HuH-7 (cell line): ENCODE measurements at regions not wholly inside any gene's neighbourhood (a gene's known extent, or its start where the extent isn't known, plus 50 kb on each side); places are given as distances from the start of the nearest gene placed in this dataset.
"Not testable (repeated sequence)": the region's sequence is repeated elsewhere in the genome, so short reads cannot be mapped to it uniquely, and the experiment has no call there.

ENCODE experiments used
- DNase-seq: peaks from one replicate; pipeline ENCODE4 v3.0.0; 2011; ENCODE audit warnings: low spot score

DNA sequence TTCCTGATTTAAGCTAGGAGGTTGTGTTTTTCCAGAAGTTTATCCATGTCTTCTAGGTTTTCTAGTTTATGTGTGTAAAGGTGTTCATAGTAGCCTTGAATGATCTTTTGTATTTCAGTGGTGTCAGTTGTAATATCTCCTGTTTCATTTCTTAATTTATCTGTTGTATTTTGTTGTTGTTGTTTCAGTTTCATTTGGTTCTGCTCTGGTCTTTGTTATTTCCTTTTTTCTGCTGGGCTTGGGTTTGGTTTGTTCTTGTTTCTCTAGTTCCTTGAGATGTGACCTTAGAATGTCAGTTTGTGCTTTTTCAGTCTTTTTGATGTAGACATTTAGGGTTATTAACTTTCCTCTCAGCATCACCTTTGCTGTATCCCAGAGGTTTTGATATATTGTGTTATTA lies 62.8 kb downstream of the SCP2D1 start:
- DNase-seq = not testable (repeated sequence)

DNA sequence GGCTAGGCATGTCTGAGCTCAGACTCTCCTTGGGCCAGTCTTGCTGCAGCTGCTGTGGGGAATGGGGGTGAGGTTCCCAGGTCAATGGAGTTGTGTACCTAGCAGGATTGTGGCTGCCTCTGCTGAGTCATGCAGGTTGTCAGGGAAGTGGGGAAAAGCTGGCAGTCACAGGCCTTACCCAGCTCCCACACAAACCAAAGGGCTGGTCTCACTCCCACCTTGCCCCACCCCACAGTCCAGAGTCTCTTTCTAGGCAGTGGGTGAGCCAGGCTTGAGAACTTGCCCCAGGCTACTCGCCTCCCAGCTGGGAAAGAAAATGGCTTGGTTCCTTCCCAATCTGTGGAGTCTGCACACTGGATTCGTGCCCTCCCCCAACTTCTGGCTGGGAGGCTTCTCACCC lies 65.7 kb downstream of the SCP2D1 start:
- DNase-seq = no peak

DNA sequence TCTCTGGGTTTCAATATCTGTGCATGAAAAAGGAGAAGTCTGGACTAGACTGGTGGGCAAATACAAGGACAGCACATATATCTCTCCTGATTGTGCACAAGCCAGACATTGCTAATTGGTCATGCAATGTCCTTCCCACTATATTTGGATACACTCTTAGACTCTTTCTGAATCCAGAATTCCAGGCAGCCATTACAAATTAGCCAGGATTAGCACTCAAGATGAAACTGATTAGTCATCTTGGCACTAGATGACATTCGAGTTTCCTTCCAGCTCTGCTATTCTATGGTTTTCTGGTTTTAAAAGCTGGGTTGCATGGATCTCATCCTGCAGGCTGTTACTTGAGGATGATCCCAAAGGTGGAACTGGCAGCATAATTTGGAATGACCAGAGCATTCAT lies 73.2 kb downstream of the SCP2D1 start:
- DNase-seq = no peak

DNA sequence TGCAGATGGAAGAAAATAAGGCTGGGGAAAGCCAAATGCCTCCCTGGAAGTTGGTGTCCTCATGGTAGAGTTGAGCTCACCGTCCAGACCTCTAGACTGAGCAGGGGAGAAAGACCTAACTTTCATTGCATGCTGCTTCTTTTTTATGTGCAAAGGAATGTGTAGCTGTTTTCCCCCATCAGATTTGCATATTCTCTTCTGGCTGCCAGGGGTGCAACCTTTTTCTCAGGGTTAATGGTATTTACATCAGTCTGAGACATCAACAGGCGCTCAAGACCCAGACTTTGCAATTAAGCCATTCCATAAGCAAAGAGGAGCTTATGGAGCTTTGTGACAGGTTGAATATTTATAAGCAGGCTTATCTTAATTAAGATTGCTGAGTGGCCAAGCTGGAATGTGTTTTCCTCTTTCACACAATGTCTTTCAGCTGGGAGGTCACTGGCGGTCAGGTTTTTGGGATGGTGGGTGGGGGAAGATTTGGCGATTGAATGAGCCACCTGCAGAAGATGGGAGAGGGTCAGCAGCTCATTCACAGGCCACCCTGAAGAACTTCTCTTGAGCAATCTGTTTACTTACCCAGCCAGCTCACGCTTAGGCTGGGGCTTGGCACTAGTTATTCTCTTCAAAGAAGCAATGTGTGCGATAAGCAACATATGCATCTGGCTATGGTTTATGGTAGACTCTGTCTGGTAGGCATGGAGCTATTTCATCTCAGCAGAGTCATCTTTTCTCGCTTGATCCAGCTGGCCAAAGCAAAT lies 88.6 kb downstream of the SCP2D1 start:
- no peak for DNase-seq

DNA sequence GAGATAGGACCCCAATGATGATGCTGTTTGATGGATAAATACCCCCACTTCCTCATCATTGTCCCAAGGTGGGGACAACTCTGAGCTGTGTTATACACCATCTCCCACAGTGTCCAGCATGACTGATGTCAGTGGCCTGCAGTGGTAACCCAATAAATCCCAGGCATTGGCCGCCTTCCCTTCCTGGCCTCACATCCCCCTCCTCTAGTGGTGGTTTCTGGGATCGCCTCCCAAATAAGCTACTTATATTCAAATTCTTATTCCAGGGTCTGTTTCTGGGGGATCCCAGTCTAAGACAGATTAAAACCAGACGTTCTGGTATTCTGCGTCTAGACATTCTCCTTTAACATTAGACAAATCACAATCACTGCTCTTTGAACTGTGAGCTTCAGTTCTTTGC lies 90.6 kb downstream of the SCP2D1 start:
- DNase-seq = no peak

DNA sequence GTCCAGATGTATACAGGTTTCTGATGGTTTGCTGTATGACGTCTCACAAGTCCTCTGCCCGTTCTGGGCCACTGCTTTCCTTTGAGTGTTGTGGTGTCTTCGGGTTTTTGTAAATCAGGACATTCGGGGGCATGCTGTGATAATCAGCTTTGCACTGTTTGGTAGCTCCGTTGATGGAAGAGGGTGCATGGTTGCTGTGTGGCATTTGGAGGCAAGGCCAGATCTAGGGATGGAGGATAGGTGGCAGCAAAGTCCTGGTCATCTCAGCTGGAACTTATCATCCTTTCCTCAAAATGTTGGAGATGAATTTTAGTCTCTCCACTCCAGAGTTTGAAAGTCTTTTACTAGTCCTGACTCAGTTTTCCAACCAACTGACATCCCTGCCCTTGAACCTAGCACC lies 91.0 kb downstream of the SCP2D1 start:
- DNase-seq = no peak

DNA sequence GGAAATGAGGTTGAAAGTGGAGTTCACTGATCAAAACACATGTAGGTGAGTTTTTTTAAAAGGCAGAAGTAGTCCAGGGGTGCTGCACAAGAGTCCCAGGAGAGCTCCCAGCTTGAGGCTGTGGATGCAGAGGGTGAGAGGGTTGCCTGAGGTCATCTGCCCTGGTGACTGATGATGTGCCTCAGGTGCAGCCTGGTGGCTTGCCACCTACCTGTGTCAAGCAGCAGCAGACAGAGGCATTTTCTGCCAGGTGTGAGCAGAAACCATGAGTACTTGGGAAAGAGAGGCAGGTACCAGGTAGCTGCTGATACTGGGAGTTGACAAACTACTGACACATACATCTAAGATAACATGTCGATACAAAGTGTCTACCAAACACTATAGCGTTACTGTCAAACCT lies 92.5 kb downstream of the SCP2D1 start:
- DNase-seq = no peak

DNA sequence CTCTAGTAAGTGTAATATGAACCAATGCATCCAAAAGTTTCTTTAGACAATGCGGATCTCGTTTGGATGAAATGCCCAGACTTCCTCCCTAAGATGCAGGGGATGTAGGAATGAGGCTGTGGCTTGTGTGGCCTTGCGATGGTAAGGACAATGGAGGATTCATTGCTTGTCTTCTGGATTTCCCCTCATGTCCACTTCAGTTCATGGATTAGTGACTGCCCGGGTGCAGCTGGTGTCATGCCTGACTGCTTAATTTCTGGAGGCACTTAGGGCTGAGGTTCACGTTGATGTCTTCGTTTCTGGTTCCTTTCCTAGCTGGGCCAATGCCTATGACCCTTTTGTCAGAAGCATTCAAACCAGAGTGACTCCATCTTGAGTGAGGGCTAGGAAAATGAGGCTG lies 93.8 kb downstream of the SCP2D1 start:
- no peak for DNase-seq

DNA sequence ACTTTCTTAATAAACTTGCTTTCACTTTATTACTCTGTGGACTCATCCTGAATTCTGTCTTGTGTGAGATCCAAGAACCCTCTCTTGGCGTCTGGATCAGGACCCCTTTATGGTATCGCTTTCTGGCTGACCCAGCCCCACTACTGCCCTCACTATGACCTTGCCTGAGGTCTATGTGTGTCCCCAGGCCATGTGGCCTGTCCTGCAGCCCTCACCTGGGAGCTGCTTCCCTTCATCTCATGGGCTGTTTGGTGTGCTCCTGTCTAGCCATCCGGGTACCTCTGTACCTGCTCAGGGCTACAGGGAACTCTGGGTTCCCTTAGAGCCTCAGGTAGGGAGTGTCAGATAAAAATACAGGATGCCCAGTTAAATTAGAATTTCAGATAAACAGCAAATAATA lies 94.5 kb downstream of the SCP2D1 start:
- DNase-seq = no peak

DNA sequence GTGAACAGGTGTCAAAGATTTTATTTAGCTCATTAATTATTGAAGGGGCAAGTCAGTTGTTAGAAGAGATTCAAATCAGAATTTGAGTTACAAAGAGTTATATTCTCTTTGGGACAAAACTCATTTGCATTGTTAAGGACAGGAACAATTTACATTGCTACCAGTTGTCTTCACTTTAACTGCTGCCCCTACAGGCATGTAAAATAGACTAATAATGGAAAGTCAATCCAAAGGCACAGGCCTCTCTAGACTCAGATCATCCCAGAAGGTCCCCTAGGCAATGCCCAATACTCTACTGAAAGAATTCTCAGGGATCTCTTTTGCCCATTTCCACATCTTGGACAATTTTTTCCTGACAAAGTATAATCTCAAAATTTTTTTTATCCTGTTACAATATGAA lies 95.7 kb downstream of the SCP2D1 start:
- no peak for DNase-seq

DNA sequence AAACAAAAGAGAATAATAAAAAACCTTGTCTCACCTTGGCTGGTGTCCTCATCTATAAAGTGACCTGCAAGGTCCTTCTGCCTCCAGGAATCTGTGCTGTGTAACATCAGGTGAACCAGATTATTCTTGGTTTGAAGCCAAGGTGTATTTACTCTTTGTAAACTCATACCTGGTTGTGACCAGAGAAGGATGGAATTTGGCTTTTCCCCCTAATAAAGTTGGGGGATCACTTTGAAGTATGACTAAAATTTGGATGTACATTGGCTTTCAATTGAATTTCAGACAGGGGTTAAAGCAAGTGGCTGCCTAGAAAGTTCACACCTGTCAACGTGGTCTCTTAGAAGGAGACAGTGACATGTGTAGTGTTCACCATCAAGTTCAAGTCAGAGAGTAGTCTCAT lies 100.1 kb downstream of the SCP2D1 start:
- no peak for DNase-seq

DNA sequence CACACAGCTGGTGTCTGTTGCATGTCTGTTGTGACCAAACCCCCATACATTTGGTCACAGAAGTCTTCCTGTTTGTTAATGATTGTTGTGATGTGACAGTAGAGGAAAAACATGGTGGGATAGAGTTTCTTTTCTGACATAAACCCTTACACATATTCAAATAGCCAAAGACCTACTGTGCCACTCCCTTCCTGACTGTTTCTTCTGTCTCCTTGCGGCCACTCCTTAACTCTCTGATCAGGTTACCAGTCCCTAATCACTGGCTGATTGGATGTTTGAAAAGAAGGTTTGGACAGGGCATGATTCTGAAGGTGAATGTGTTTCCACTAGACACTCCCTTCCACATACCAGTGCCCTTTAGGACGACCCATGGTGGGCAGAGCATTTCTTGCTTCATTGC lies 101.2 kb downstream of the SCP2D1 start:
- no peak for DNase-seq

DNA sequence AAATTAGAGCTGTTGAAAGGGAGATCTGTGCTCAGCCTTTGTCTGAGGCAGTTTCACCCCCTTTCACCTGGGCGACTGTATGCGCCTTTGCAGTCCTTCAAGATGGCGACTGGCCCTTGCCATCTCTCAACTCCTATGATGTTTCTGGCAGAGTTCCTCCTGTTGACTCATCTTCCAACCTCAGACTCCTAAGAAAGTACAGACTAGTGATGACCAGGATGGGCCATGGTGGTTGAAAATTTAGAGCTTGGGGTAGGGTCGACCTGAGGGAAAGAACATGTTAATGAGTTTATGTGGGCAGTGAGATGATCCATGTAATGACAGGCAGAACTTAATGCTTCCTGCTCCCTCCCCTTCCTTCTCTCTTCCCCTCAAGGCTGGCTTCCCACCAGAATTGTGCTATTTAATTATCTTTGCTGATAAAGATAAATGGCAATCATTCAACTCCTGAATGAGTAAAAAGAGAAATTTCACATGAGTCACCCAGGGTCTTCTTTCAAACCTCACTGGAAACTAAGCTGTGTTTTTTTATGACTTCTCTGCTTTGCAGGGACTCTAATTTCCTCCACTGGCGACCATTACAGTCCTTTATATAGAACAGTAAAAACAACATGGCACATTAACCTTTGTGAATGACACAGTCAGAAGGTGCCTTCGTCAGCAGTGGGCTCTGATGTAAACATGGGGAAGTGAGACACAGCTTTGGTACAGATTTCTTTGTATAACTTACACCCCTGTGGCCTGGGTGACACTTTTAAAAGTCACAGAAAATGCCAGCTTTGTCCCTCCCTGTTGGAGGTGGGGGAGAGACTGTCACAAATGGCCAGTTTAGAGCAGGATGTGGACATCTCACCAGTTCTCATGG lies 103.5 kb downstream of the SCP2D1 start:
- no peak for DNase-seq

DNA sequence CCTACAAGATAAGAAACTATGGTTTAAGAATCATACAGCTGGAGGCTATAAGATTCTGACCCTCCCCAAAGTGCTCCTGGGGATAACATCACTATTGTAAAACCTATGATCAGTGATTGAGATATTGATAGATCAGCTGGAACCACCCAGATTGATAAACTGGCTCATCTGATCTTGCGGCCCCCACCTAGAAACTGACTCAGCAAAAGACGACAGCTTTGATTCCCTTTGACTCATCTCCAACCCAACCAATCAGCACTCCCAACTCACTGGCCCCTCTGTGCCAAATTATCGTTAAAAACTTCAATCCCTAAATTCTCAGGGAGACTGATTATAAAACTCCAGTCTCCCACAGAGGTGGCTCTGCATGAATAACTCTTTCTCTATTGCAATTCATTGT lies 106.4 kb downstream of the SCP2D1 start:
- no peak for DNase-seq

DNA sequence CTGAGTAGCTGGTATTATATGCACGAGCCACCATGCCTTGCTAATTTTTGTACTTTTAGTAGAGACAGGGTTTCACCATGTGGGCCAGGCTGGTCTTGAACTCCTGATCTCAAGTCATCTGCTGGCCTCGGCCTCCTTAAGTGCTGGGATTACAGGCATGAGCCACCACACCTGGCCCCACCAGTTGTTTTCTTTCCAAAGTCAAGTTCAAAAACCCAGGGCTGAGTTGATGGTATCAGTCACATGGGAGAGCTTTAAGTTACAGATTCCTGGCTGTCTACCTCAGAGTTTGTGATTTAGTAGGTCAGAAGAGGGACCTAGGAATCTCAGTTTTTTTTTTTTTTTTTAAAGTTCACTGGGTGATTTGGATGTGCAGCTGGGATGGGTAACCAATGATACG lies 107.7 kb downstream of the SCP2D1 start:
- DNase-seq = no peak

DNA sequence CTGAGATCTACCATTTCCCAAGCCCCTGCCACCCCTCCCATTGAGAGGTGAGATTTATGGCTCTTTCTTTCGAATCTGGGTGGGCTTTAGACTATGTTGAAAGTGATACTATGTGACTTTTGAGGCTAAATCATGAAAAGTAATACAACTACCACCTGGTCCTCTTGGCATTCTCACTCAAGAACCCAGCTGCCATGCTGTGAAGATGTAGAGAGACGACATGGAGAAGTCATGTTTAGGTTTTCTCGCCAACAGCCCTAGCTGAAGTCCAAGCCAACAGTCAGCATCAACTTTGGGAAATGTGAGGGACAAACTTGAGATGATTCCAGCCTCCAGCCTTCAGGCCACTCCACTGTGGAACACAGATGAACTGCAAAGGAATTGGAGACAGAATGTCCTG lies 108.7 kb downstream of the SCP2D1 start:
- no peak for DNase-seq

DNA sequence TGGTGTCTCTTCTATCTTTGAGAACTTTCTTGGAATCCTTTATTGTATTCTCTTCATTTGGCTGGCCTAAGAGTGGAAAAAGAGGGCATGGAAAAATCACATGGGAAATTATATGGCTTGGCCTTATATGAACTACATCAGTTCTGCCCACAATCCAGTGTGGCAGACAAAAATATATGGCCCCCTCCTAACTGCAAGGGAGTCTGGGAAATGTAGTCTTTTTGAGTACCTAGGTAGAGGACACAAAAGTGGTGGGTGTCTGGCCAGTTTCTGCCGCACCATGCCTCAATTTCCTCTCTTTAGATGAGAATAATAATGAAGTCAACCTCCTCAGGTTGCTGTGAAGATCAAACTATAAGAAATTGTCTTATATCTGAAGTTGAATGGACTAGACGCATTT lies 109.3 kb downstream of the SCP2D1 start:
- no peak for DNase-seq

DNA sequence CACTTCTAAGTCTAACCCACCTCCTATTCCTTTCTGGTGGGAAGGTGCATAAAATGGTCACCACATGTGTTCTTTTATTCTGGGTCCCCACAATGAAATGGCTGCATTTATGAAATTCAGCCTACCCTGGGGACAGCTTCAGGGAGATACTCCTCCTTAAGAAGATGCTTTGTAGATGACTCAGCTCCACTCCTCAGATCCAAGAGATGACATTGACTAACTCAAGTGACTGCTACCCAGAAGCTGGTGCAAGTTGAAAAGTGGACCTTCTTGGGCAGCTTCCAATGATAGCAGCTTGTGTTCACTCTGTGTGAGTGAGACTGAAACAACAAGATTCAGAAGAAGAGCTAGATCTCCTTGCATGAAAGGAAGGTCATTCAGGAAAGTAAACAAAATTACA lies 113.4 kb downstream of the SCP2D1 start:
- no peak for DNase-seq

DNA sequence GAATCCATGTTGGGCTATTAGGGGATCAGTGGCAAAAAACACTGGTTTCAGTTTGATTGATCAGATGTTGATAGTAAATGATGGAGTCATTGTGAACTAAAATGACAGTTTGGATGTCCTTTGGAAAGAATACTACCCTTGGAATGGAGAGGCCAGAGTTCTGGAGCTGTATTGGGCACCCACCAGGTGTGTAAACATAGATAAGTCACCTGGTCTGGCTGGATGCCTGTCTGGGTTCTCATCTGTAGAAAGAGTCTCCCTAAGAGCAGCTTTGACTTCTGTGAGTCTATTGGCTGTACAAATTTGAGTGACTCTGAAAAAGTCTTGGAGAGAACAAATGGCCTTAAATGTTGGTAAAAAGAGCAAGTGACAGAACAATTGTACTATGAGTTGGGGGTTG lies 115.0 kb downstream of the SCP2D1 start:
- DNase-seq = no peak

DNA sequence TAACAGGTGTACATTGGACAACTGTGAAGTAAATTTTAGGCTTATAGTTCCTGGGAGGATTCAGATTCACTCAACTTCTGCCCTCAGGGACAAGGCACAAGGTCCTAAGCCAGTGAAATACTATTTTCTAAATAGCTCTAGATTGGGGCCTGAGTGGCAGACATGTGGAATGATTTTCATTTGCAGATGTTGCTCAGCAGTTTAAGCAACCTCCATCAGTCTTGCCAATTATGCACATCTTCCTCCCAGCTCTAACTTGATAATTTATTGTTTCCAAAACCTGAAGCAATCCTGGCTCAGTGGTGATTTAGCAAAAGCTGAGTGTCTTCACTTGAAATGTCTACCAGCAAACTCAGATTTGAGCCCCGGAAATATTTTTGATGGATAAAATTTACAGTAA lies 116.2 kb downstream of the SCP2D1 start:
- DNase-seq = no peak

DNA sequence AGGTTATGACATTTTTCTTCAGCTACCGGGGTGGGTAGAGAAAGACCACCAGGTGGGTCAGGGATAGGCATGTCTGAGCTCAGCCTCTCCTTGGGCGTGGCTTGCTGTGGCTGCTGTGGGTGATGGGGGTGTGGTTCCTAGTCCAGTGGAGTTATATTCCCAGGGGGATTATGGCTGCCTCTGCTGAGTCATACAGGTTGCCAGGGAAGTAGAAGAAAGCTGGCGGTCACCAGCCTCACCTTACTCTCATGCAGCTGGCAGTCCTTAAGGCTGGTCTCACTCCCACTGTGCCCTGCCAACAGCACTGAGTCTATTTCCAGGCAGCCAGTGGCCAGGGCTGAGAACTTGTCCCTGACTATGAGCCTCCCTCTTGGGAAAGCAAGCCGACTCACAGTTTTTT lies 130.0 kb downstream of the SCP2D1 start:
- no peak for DNase-seq

DNA sequence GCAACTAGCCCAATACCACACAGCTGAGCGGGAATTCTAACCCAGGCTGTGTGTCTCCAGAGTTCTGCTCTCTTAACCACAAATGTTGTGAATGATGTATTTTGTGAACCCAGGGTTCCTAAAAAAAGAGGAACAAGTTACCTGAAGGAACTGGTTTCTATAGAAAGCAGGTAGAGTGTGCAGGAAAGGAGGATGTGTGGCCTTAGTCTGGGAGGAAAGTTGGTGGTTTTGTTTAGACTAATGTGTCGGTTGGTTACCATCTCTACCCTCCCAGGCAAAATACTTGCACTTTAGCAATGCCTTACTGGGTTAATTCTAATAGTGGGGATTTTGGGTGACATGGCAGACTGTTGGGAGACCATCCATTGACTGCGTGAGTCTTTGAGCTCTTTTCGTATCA lies 143.3 kb downstream of the SCP2D1 start:
- DNase-seq = no peak

DNA sequence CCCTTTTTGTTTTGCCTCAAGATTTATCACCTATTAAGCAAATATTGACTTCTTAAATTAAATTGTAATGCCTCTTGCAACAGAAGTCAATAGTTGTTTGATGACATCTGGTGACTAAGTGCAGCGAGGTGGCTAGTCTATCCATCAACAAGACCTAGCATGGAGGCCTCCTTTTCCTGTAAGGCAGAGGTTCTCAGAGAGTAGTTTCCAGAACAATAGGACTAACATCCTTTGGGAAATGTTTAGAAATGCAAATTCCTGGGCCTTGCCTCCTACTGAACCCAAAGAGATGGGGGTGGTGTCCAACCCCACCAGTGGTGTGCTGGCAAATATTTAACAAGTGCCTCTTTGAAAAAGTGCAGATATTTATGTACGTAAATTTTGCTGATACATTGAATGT lies 143.7 kb downstream of the SCP2D1 start:
- no peak for DNase-seq

DNA sequence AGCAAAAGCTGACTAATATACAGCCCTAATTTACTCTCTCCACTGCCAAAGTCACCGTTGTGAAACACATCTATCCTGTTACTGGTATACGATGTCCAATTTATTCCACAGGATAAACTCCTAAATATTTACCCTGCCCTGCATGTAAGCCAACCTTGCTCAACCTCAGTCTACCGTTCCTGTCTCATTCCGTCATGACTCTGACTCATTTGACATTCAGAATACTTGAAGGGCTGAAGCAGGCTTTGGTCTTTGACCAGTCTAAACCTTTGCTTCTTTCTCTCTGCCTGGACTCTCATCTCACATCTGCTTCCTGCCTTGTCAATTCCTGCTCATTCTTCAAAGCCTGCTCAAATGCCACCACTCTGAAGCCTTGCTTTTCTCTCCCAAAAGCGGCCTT lies 157.5 kb downstream of the SCP2D1 start:
- no peak for DNase-seq
